ENCODE measurements at regions not wholly inside any gene's neighbourhood (a gene's known extent, or its start where the extent isn't known, plus 50 kb on each side); places are given as distances from the start of the nearest gene placed in this dataset.

- TF ChIP-seq CTCF (conservative IDR thresholded peaks at IDR 0.05; ENCODE audit: low read length) (no peak), EZH2phosphoT487 (IDR thresholded peaks at IDR 0.05; ENCODE audit: borderline replicate concordance, low read depth, low read length) (no peak)
These were observed 98.3 kb downstream of the ITM2A start for GRCh38 chrX:79268788-79269187.
